ENCODE measurements at regions not wholly inside any gene's neighbourhood (a gene's known extent, or its start where the extent isn't known, plus 50 kb on each side); places are given as distances from the start of the nearest gene placed in this dataset.

- no peak for TF ChIP-seq RAD21 (IDR thresholded peaks at IDR 0.05; ENCODE audit: low read depth)
- no peak for TF ChIP-seq POLR2A (IDR thresholded peaks at IDR 0.05; ENCODE audit: borderline replicate concordance, extremely low read depth, insufficient read depth, insufficient read length)
- TF ChIP-seq SIN3A (IDR thresholded peaks at IDR 0.05; ENCODE audit: low read depth), result no peak
- no peak for TF ChIP-seq POLR2AphosphoS5 (IDR thresholded peaks at IDR 0.05; ENCODE audit: low read depth, low read length)
- no peak for TF ChIP-seq EZH2 (IDR thresholded peaks at IDR 0.05)
- no peak for TF ChIP-seq CTCF (IDR thresholded peaks at IDR 0.05 in 2 of 3, conservative IDR thresholded peaks at IDR 0.05 in 1 of 3; ENCODE audit: borderline replicate concordance in 1 of 3, insufficient read depth in 1 of 3, low read depth in 2 of 3, low read length in 2 of 3)
- TF ChIP-seq YY1 (IDR thresholded peaks at IDR 0.05; ENCODE audit: extremely low read depth, insufficient replicate concordance, low read depth, low read length), result no peak
- no peak for TF ChIP-seq CBX3 (IDR thresholded peaks at IDR 0.05; ENCODE audit: low read depth)
- TF ChIP-seq MAX (IDR thresholded peaks at IDR 0.05), result no peak
- no peak for TF ChIP-seq SRF (IDR thresholded peaks at IDR 0.05; ENCODE audit: low read depth)
- TF ChIP-seq EZH2phosphoT487 (IDR thresholded peaks at IDR 0.05; ENCODE audit: borderline replicate concordance), result no peak
These were observed 76.5 kb upstream of the SLC35G4 start for GRCh38 chr18:11532758-11533512.

All from HCT116 (cell line).